DMS153 treated with DMSO at 0.1 percent for 48 hours (cell line): ENCODE measurements at regions not wholly inside any gene's neighbourhood (a gene's known extent, or its start where the extent isn't known, plus 50 kb on each side); places are given as distances from the start of the nearest gene placed in this dataset.
A peak's percentile ranks its signal among the peaks of the same experiment; 100 is the strongest.
"Not testable (repeated sequence)": the region's sequence is repeated elsewhere in the genome, so short reads cannot be mapped to it uniquely, and the experiment has no call there.

Experiments used
- DNase-seq: peaks from one replicate; lab custom pipeline; 2025; ENCODE audit not compliant: unreplicated experiment; lab: John Stamatoyannopoulos, UW

DNA sequence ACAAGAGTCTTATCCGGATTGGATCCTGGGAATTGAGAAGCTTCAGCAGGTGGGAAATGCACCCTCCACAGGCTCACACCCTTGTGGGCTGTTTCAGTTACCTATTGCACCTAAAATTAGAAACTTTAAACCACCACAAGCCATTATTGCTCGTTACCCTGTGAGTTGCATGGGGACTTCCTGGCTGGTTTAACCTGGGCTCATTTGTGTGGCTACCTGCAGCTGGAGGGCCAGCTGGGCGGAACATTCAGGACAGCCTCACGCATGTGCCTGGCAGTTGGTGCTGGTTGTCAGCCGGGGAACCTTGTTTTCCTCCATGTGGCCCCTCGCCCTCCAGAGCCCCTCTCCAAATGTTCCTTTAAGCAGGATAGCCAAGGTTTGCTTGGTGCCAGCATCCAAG is 118.5 kb upstream of the DEFB108B start:
- DNase-seq = not testable (repeated sequence)

DNA sequence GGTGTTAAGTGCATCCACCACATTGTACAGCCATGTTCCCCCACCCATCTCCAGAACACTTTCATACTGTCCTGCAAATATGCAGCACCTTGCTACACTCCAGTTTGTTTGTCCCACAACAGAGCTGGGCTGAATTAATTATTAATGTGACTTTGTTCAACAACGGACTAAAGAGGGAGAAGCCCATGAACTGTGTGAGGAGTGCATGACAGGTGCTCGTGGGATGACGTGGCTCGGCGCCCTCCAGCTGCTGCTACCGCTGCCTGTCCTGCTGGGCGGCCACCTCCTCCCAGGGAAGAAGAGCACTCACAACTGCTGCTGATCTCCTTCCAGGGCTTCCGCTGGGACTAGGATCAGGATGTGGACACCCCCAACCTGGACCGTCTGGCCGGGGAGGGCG is 111.2 kb upstream of the DEFB108B start:
- not testable (repeated sequence) for DNase-seq

DNA sequence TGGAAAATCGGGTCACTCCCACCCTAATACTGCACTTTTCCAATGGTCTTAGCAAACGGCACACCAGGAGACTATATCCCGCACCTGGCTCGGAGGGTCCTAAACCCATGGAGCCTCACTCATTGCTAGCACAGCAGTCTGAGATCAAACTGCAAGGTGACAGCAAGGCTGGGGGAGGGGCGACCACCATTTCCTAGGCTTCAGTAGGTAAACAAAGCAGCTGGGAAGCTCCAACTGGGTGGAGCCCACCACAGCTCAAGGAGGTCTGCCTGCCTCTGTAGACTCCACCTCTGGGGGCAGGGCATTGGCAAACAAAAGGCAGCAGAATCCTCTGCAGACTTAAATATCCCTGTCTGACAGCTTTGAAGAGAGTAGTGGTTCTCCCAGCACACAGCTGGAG is 109.0 kb upstream of the DEFB108B start:
- DNase-seq = not testable (repeated sequence)

DNA sequence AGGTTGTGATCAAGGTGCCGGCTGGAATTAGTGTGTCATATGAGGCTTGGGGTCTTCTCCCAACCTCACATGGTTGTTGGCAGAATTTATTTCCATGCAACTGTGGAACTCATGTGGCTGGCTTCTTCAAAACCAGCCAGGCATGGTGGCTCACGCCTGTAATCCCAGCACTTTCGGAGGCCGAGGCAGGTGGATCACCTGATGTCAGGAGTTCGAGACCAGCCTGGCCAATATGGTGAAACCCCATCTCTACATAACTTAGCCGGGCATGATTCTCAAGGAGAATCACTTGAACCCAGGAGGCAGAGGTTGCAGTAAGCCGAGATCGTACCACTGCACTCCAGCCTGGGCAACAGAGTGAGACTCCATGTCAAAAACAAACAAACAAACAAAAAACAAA is 102.3 kb upstream of the DEFB108B start:
- not testable (repeated sequence) for DNase-seq

DNA sequence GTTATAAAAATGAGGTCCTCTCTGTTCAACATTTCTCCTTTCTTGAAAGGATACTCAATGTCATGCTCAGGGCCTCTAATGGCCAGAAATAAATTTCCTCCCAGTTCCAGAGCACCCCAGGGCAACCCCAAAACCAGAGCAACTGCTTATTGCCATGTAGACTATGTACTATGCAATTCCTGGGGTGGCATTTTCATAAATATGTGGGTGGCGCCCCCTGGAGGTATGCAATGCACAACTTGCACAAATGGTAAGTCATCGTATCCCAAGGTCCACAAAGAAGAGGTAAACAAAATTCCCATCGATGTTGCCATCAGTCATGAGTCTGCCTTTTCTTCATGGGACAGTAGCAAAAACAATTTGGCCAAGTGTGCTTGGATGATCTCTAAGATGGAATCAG is 98.6 kb upstream of the DEFB108B start:
- not testable (repeated sequence) for DNase-seq

DNA sequence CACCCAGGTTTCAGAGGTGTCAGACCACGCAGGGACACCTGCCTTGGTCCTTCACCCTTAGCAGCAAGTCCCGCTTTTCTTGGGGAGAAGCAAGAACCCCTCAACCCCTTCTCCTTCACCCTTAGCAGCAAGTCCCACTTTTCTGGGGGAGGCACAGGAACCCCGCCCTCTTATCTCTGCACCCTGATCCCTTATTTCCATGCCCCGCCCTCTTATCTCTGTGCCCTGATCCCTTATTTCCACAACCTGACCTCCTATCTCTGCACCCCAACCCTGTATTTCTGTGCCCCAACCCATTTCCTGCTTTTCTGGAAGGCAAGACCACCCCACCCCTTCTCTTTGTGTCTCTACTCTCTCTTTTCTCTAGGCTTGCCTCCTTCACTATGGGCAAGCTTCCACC is 94.7 kb upstream of the DEFB108B start:
- DNase-seq = not testable (repeated sequence)

DNA sequence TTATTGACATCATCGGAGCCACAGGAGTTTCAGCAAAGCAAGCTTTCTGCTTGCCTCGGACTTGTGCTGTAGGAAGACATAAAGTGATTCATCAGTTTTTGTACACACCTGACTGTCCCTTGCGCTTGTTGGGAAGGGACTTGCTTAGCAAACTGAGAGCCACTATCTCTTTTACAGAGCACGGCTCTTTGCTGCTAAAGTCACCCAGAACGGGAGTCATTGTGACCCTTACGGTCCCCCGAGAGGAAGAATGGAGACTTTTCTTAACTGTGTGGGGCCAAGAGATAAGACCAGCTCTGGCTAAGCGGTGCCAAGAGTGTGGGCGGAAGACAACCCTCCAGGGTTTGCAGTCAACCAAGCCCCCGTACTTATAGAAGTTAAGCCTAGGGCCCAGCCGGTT is 89.6 kb upstream of the DEFB108B start:
- not testable (repeated sequence) for DNase-seq

DNA sequence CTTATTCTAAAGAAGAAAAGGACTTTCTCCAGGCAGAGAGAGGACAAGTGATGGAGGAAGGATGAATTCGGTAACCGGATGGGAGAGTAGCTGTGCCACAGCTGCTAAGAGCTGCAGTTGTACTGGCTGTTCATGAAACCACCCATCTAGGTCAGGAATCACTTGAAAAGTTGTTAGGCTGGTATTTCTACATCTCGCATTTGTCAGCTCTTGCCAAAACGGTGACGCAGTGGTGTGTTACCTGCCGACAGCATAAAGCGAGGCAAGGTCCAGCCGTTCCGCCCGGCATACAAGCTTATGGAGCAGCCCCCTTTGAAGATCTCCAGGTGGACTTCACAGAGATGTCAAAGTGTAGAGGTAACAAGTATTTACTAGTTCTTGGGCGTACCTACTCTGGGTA is 87.3 kb upstream of the DEFB108B start:
- DNase-seq = peak; percentile 1

DNA sequence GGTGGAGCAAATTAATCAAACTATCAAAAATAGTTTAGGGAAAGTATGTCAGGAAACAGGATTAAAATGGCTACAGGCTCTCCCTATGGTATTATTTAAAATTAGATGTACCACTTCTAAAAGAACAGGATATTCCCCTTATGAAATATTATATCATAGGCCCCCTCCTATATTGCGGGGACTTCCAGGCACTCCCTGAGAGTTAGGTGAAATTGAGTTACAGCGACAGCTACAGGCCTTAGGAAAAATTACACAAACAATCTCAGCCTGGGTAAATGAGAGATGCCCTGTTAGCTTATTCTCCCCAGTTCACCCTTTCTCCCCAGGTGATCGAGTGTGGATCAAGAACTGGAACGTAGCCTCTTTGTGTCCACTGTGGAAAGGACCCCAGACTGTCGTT is 86.7 kb upstream of the DEFB108B start:
- not testable (repeated sequence) for DNase-seq

DNA sequence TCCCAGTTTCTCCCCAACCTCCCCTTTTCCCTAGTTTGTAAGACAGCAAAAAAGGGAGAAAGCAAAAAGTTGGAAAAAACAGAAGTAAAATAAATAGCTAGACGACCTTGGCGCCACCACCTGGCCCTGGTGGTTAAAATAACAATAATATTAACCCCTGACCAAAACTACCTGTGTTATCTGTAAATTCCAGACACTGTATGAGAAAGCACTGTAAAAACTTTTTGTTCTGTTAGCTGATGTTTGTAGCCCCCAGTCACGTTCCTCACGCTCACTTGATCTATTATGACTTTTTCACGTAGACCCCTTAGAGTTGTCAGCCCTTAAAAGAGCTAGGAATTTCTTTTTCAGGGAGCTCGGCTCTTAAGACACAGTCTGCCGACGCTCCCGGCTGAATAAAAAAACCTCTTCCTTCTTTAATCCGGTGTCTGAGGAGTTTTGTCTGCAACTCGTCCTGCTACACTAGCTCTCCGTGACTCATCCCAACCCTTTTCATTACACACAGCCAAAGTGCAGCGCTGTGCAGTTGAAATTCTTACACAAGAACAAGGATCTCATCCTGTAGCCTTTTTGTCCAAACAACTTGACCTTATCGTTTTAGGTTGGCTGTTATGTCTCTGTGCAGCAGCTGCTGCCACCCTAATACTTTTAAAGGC is 83.9 kb upstream of the DEFB108B start:
- DNase-seq = not testable (repeated sequence)

DNA sequence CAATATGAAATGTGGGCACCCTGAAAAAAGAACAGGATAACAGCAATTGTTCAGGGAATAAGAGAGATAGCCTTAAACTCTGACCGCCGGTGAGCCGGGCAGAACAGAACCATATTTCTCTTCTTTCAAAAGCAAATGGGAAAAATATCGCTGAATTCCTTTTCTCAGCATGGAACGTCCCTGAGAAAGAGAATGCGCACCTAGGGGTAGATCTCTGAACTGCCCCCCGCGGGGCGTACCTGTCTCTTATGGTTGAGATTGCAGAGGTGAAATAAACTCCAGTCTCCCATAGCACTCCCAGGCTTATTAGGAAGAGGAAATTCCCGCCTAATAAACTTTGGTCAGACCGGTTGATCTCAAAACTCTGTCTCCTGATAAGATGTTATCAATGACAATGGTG is 82.1 kb upstream of the DEFB108B start:
- DNase-seq = not testable (repeated sequence)

DNA sequence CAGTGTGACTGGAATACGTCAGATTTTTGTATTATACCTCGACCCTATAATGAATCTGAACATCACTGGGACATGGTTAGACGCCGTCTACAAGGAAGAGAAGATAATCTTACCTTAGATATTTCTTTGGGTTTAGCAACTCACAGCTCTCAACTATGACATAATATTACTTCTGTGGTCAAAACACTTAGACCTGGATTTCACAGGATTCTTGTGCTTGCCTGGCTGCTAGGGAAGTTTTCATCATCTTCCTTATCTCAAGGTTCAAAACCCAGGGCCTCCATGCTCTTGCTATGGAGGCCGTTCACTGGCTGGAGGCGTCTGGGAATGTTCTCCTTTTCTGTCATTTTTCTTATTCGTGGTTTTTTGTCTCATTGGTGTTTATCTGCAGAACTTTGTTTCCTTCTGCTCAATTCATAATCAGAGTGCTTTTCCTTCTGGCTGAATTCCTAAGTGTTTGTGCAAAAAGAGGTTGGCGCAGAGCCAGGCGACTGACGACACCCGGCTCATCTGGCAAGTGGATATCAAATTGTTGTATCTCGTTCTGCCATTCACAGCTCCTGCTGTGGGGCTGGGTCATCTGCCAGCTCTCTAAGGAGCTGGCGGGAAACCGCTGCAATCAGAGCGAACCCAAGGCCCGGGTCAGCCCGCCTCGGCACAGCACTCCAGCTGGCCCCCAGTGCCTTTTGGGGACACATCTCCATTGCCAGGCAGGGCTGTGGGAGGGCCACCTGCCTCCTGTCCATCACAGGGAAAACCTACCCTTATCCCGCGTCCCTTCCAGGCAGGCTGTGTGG is 68.1 kb upstream of the DEFB108B start:
- not testable (repeated sequence) for DNase-seq

DNA sequence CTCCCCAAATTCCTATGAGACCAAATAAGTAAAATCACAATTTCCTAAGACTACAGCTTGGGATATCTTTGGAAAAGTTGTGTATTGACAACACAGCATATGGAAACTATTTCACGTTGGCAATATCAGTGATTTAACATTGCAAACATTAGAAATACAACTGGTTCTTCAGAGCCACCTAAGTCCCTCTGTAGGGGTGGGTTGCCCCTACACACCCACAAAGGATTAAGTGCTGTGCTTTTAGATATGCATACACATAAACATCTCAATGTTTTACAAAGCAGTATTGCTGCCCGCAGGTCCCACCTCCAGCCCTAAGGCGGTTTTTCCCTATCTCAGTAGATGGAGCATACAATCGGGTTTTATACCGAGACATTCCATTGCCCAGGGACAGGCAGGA is 66.0 kb upstream of the DEFB108B start:
- not testable (repeated sequence) for DNase-seq

DNA sequence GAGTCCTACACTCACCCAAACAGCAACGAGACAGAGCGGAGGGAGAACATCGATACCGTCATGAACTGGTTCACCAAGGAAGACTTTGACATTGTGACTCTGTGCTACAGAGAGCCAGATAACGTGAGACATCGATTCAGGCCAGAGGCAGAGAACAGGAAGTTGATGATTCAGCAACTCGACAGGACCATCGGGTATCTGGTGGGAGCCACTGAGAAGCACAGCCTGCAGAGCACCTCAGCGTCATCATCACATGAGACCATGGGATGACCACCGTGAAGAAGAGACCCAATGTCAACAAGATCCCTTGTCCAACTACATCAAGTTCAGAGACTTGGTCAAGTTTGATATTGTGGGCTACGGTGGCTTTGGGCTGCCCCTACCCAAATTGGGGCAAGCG is 60.8 kb upstream of the DEFB108B start:
- DNase-seq = not testable (repeated sequence)

DNA sequence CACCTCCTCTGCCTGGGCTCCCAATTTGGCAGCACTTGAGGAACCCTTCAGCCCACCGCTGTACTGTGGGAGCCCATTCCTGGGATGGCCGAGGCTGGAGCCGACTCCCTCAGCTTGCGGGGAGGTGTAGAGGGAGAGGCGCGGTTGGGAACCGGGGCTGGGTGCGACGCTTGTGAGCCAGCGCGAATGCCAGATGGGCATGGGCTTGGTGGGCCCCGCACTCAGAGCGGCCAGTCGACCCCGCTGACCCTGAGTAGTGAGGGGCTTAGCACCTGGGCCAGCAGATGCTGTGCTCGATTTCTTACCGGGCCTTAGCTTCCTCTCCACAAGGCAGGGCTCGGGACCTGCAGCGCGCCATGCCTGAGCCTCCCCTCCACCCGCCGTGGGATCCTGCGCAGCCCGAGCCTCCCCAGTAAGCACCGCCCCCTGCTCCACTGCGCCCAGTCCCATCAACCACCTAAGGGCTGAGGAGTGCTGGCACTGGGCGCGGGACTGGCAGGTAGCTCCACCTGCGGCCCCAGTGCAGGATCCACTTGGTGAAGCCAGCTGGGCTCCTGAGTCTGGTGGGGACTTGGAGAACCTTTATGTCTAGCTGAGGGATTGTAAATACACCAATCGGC is 58.3 kb upstream of the DEFB108B start:
- DNase-seq = no peak

DNA sequence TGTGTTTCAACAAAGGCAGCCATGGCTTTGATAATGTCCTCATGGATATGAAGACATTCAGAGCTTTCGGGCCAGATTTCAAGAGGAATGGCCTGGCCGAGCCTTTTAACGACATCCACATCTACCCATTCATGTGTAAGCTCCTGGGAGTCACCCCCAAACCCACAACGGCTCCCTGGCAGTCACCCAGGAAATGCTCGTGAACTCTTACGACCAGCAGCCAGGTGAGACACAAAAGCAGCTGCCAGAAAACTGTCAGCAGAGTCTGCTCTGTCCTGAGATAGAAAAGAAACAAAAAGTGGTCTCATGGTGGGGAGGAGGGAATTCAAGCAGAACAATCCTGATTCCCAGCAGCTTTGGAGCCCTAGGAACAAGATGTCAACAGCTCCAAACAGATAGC is 52.9 kb upstream of the DEFB108B start:
- not testable (repeated sequence) for DNase-seq

DNA sequence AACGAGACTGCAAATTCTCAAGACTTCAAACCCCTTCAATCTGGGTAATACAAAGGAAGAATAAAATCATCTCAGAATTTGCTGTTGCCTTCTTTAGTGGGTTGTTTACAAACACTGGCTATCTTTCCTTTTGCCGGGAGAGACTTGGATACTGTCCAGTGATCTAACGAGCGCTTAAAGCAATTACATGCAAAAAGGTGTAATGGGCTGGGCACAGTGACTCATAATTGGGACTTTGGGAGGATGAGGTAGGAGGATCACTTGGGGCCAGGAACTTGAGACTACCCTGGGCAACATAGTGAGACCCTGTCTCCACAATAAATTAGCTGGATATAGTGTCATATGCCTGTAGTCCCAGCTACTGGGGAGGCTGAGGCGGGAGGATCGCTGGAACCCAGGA is 52.2 kb upstream of the DEFB108B start:
- DNase-seq = not testable (repeated sequence)

DNA sequence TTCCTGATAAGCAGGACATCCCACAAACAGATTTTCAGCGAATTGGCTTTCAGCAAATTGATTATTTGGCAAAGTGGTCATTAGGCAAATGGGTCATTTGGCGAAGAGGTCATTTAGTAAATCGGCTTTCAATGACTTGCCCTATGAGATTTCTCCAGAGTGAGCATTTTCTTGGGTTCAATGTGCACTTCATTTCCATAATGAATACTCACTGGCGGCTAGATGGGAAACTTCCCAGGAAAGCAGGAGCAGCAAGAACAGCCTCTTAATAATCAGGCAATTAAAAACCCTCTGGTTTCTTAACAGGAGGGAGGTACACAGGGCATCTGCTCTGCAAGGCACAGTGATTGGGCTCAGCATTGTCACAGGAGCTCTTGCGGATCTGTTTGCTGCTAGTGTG is 51.5 kb upstream of the DEFB108B start:
- not testable (repeated sequence) for DNase-seq

DNA sequence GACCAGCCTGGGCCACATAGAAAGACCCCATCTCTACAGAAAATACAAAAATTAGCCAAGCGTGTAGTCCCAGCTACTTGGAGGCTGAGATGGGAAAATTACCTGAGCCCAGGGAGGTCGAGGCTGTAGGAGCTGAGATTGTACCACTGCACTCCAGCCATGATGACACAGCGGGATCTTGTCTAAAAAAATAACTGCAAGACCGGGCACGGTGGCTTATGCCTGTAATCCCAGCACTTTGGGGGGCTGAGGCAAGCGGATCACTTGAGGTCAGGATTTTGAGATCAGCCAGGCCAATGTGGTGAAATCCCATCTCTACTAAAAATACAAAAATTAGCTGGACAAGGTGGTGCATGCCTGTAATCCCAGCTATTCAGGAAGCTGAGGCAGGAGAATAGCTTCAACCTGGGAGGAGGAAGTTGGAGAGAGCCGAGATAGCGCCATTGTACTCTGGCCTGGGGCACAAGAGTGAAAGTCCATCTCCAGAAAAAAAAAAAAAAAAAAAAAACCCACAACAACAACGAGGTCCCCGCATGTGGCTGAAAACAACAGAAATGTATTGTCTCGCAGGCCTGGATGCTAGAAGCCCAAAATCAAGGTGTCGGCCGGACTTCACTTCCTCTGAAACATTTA is 50.7 kb upstream of the DEFB108B start:
- DNase-seq = not testable (repeated sequence)

DNA sequence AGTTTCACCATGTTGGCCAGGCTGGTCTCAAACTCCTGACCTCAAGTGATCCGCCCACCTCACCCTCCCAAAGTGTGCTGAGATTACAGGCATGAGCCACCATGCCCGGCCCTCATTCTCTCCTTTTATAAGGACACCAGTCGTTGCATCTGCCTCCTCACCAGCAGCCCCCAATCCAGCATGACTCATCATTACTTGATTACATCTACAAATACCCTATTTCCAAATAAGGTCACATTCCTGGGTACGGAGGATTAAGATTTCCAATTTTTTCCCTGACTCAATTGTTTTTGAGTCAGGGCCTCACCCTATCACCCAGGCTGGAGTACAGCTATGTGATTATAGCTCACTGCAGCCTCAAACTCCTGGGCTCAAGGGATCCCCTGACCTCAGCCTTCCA is 49.8 kb upstream of the DEFB108B start:
- not testable (repeated sequence) for DNase-seq
